HUES48 (cell line): ENCODE measurements at regions not wholly inside any gene's neighbourhood (a gene's known extent, or its start where the extent isn't known, plus 50 kb on each side); places are given as distances from the start of the nearest gene placed in this dataset.

Experiments used
- H3K27ac ChIP-seq: one replicate; pipeline ENCODE4 v1.7.0; 2013; ENCODE audit warnings: low read depth, low read length, inconsistent platforms
- H3K27me3 ChIP-seq: 2 replicates; pipeline ENCODE4 v1.6.1; 2013; ENCODE audit warnings: mild to moderate bottlenecking, low read length; ENCODE audit not compliant: control insufficient read depth, insufficient read depth
- H3K36me3 ChIP-seq: 2 replicates; pipeline ENCODE4 v1.6.1; 2013; ENCODE audit warnings: low read length; ENCODE audit not compliant: control insufficient read depth, insufficient read depth
- H3K4me1 ChIP-seq: 2 replicates; pipeline ENCODE4 v1.6.1; 2013; ENCODE audit warnings: mild to moderate bottlenecking, low read length; ENCODE audit not compliant: control insufficient read depth, insufficient read depth
- H3K4me3 ChIP-seq: 2 replicates; pipeline ENCODE4 v1.5.1; 2013; ENCODE audit warnings: mild to moderate bottlenecking, low read depth, low read length
- H3K9ac ChIP-seq: 2 replicates; pipeline ENCODE4 v1.6.1; 2013; ENCODE audit warnings: mild to moderate bottlenecking, low read depth, low read length, moderate library complexity
- H3K9me3 ChIP-seq: 2 replicates; pipeline ENCODE4 v1.6.1; 2013; ENCODE audit warnings: low read length; ENCODE audit not compliant: control insufficient read depth, insufficient read depth

- H3K4me1 ChIP-seq: peaks cover under 1% of the 10 kb centered on the region; the same call in 1 of the 2 replicates
- H3K9ac ChIP-seq: no peak overlapping the region
- H3K36me3 ChIP-seq: no peaks in the 10 kb centered on the region
- H3K27me3 ChIP-seq: no peaks in the 10 kb centered on the region
- no peak overlapping the region for H3K4me3 ChIP-seq
- no peak overlapping the region for H3K27ac ChIP-seq
- no peaks in the 10 kb centered on the region for H3K9me3 ChIP-seq
Observed at GRCh38 chr1:199728345-199728744, 299.2 kb upstream of the NR5A2 start.

- Histone ChIP-seq H3K4me1 (peaks cover 10% of the 10 kb centered on the region; the same call in 1 of the 2 replicates), H3K9me3 (no peaks in the 10 kb centered on the region), H3K27ac (no peak overlapping the region), H3K36me3 (no peaks in the 10 kb centered on the region), H3K9ac (no peak overlapping the region), H3K27me3 (no peaks in the 10 kb centered on the region), H3K4me3 (no peak overlapping the region)
Observed at GRCh38 chr1:199733125-199733524, 294.4 kb upstream of the NR5A2 start.

GRCh38 chr1:199734186-199734585 lies 293.3 kb upstream of the NR5A2 start:
- no peaks in the 10 kb centered on the region for H3K36me3 ChIP-seq
- no peak overlapping the region for H3K9ac ChIP-seq
- H3K27ac ChIP-seq: no peak overlapping the region
- no peaks in the 10 kb centered on the region for H3K9me3 ChIP-seq
- no peak overlapping the region for H3K4me3 ChIP-seq
- H3K27me3 ChIP-seq: no peaks in the 10 kb centered on the region
- H3K4me1 ChIP-seq: peaks cover 10% of the 10 kb centered on the region; the same call in 1 of the 2 replicates

- Histone ChIP-seq H3K9me3 (no peaks in the 10 kb centered on the region), H3K4me3 (no peak overlapping the region), H3K9ac (no peak overlapping the region), H3K27me3 (no peaks in the 10 kb centered on the region), H3K27ac (no peak overlapping the region), H3K4me1 (peaks cover 10% of the 10 kb centered on the region; the same call in 1 of the 2 replicates), H3K36me3 (no peaks in the 10 kb centered on the region)
Observed at GRCh38 chr1:199735660-199736059, 291.9 kb upstream of the NR5A2 start.

GRCh38 chr1:199736646-199737045 lies 290.9 kb upstream of the NR5A2 start:
- Histone ChIP-seq H3K27me3 (no peaks in the 10 kb centered on the region), H3K4me3 (no peak overlapping the region), H3K27ac (no peak overlapping the region), H3K4me1 (peaks cover 10% of the 10 kb centered on the region; the same call in 1 of the 2 replicates), H3K9ac (no peak overlapping the region), H3K9me3 (no peaks in the 10 kb centered on the region), H3K36me3 (no peaks in the 10 kb centered on the region)

GRCh38 chr1:199741586-199741985 lies 285.9 kb upstream of the NR5A2 start:
- Histone ChIP-seq H3K4me3 (no peak overlapping the region), H3K9ac (no peak overlapping the region), H3K36me3 (no peaks in the 10 kb centered on the region), H3K27ac (no peak overlapping the region), H3K4me1 (no peaks in the 10 kb centered on the region), H3K9me3 (no peaks in the 10 kb centered on the region), H3K27me3 (no peaks in the 10 kb centered on the region)

- no peaks in the 10 kb centered on the region for H3K9me3 ChIP-seq
- H3K27ac ChIP-seq: no peak overlapping the region
- peaks cover under 1% of the 10 kb centered on the region; the same call in 1 of the 2 replicates for H3K4me1 ChIP-seq
- H3K27me3 ChIP-seq: no peaks in the 10 kb centered on the region; the same call in 1 of the 2 replicates
- no peak overlapping the region for H3K4me3 ChIP-seq
- H3K36me3 ChIP-seq: no peaks in the 10 kb centered on the region
- no peak overlapping the region for H3K9ac ChIP-seq
Observed at GRCh38 chr1:199742547-199742946, 285.0 kb upstream of the NR5A2 start.

GRCh38 chr1:199743227-199743626 lies 284.3 kb upstream of the NR5A2 start:
- no peaks in the 10 kb centered on the region for H3K9me3 ChIP-seq
- no peaks in the 10 kb centered on the region; the same call in 1 of the 2 replicates for H3K27me3 ChIP-seq
- no peak overlapping the region for H3K4me3 ChIP-seq
- no peaks in the 10 kb centered on the region for H3K36me3 ChIP-seq
- no peak overlapping the region for H3K27ac ChIP-seq
- H3K4me1 ChIP-seq: peaks cover 8% of the 10 kb centered on the region
- H3K9ac ChIP-seq: no peak overlapping the region

- H3K9me3 ChIP-seq: no peaks in the 10 kb centered on the region
- no peak overlapping the region for H3K9ac ChIP-seq
- no peaks in the 10 kb centered on the region; the same call in 1 of the 2 replicates for H3K27me3 ChIP-seq
- H3K4me3 ChIP-seq: no peak overlapping the region
- no peaks in the 10 kb centered on the region for H3K36me3 ChIP-seq
- H3K27ac ChIP-seq: no peak overlapping the region
- H3K4me1 ChIP-seq: peaks cover 10% of the 10 kb centered on the region
Observed at GRCh38 chr1:199746666-199747384, 280.7 kb upstream of the NR5A2 start.

- peak overlapping the region; percentile 19; the same call in 1 of the 2 replicates for H3K4me3 ChIP-seq
- H3K9ac ChIP-seq: no peak overlapping the region
- peaks cover 10% of the 10 kb centered on the region for H3K4me1 ChIP-seq
- no peaks in the 10 kb centered on the region for H3K9me3 ChIP-seq
- H3K36me3 ChIP-seq: no peaks in the 10 kb centered on the region
- no peak overlapping the region for H3K27ac ChIP-seq
- no peaks in the 10 kb centered on the region; the same call in 1 of the 2 replicates for H3K27me3 ChIP-seq
Observed at GRCh38 chr1:199747984-199748383, 279.5 kb upstream of the NR5A2 start.

GRCh38 chr1:199751506-199751905 lies 276.0 kb upstream of the NR5A2 start:
- Histone ChIP-seq H3K9me3 (peaks cover 10% of the 10 kb centered on the region; the same call in 1 of the 2 replicates), H3K27me3 (no peaks in the 10 kb centered on the region; the same call in 1 of the 2 replicates), H3K36me3 (no peaks in the 10 kb centered on the region), H3K4me1 (peaks cover 15% of the 10 kb centered on the region), H3K27ac (no peak overlapping the region), H3K9ac (no peak overlapping the region), H3K4me3 (no peak overlapping the region)
